ENCODE measurements at regions not wholly inside any gene's neighbourhood (a gene's known extent, or its start where the extent isn't known, plus 50 kb on each side); places are given as distances from the start of the nearest gene placed in this dataset.

- no peak for DNase-seq (ENCODE audit: low read depth)
- H3K4me3 ChIP-seq (ENCODE audit: low read depth, low read length), result no peak overlapping the region
- TF ChIP-seq, protein P1, sequence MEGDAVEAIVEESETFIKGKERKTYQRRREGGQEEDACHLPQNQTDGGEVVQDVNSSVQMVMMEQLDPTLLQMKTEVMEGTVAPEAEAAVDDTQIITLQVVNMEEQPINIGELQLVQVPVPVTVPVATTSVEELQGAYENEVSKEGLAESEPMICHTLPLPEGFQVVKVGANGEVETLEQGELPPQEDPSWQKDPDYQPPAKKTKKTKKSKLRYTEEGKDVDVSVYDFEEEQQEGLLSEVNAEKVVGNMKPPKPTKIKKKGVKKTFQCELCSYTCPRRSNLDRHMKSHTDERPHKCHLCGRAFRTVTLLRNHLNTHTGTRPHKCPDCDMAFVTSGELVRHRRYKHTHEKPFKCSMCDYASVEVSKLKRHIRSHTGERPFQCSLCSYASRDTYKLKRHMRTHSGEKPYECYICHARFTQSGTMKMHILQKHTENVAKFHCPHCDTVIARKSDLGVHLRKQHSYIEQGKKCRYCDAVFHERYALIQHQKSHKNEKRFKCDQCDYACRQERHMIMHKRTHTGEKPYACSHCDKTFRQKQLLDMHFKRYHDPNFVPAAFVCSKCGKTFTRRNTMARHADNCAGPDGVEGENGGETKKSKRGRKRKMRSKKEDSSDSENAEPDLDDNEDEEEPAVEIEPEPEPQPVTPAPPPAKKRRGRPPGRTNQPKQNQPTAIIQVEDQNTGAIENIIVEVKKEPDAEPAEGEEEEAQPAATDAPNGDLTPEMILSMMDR (IDR thresholded peaks at IDR 0.05; ENCODE audit: low read depth, low read length), result no peak
- TF ChIP-seq, protein P2, sequence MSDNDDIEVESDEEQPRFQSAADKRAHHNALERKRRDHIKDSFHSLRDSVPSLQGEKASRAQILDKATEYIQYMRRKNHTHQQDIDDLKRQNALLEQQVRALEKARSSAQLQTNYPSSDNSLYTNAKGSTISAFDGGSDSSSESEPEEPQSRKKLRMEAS (IDR thresholded peaks at IDR 0.05; ENCODE audit: low read depth, low read length), result no peak
- TF ChIP-seq MYC (IDR thresholded peaks at IDR 0.05; ENCODE audit: low read depth, low read length), result no peak
- no peak for TF ChIP-seq POLR2A (IDR thresholded peaks at IDR 0.05; ENCODE audit: extremely low read depth, insufficient read length)
These were observed 501.6 kb downstream of the MAT2B start for GRCh38 chr5:164007064-164007463.

DNA sequence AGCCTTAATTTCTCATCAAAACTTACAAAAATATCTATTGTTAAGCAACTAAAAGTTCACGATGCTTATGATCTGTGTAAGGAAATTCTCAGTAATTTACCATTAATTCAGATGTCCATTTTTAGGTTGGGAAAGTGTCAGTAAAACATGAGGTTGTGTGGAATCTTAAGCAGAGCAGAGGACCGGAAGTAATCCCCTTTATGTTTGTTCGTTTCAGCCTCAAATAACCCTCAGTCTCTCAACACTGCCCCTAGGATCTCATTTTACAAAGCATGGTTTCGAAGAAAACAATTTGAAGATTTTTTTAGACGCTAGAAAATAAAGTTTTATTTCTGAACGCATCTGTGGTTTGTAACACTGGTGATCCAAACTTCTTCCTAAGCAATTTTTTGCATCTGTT is 504.2 kb downstream of the MAT2B start:
- TF ChIP-seq POLR2A (IDR thresholded peaks at IDR 0.05; ENCODE audit: extremely low read depth, insufficient read length), result no peak
- no peak for TF ChIP-seq MYC (IDR thresholded peaks at IDR 0.05; ENCODE audit: low read depth, low read length)
- TF ChIP-seq, protein P1 (IDR thresholded peaks at IDR 0.05; ENCODE audit: low read depth, low read length), result no peak
- TF ChIP-seq, protein P2 (IDR thresholded peaks at IDR 0.05; ENCODE audit: low read depth, low read length), result no peak
- no peak overlapping the region for H3K4me3 ChIP-seq (ENCODE audit: low read depth, low read length)
- no peak for DNase-seq (ENCODE audit: low read depth)

DNA sequence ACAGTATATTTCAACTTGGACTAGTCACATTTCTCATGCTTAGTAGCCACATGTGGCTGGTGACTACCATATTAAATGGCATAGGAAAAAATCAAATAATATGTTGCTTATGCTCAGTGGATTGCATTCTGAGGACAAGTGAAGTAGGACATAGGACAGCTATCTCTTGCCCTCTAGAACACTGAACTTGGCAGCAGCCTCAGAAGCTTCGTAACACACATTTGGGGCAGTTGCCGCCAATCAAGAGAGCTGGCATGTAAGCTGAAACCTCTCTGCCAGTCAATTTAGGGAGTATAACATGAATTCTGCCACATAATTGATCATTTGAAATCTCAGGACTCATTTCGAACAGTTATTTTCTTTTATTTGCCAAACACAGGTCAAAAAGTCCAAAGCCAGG is 505.5 kb downstream of the MAT2B start:
- DNase-seq (ENCODE audit: low read depth), result no peak
- no peak for TF ChIP-seq POLR2A (IDR thresholded peaks at IDR 0.05; ENCODE audit: extremely low read depth, insufficient read length)
- TF ChIP-seq MYC (IDR thresholded peaks at IDR 0.05; ENCODE audit: low read depth, low read length), result no peak
- TF ChIP-seq, protein P1 (IDR thresholded peaks at IDR 0.05; ENCODE audit: low read depth, low read length), result no peak
- TF ChIP-seq, protein P2 (IDR thresholded peaks at IDR 0.05; ENCODE audit: low read depth, low read length), result no peak
- H3K4me3 ChIP-seq (ENCODE audit: low read depth, low read length), result no peak overlapping the region

- TF ChIP-seq, protein P2 (IDR thresholded peaks at IDR 0.05; ENCODE audit: low read depth, low read length), result no peak
- H3K4me3 ChIP-seq (ENCODE audit: low read depth, low read length), result no peak overlapping the region
- no peak for DNase-seq (ENCODE audit: low read depth)
These were observed 507.0 kb downstream of the MAT2B start for GRCh38 chr5:164012371-164012770.

- TF ChIP-seq, protein P2 (IDR thresholded peaks at IDR 0.05; ENCODE audit: low read depth, low read length), result no peak
- TF ChIP-seq, protein P1 (IDR thresholded peaks at IDR 0.05; ENCODE audit: low read depth, low read length), result peak; percentile 17
- no peak for TF ChIP-seq MYC (IDR thresholded peaks at IDR 0.05; ENCODE audit: low read depth, low read length)
- DNase-seq (ENCODE audit: low read depth), result peak; percentile 76
- no peak overlapping the region for H3K4me3 ChIP-seq (ENCODE audit: low read depth, low read length)
These were observed 507.8 kb downstream of the MAT2B start for GRCh38 chr5:164013077-164013670.

DNA sequence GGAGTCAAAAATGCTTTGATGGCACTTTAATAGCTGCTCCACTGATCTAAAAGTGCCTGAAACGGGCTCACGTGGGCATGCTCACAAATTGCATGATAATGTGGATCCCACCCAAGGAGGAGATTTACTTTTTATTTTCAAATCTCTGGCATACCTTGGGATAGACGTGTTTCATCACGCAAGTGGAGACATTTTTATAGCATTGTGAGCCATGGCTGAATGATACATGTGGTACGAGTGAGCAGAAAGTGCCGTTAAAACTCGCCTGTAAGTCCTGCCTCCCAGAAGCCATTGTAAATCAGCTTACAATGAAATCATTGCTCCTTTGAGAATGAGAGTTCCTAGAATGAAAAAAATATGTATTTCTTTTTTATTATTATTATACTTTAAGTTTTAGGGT is 514.7 kb downstream of the MAT2B start:
- no peak for DNase-seq (ENCODE audit: low read depth)
- TF ChIP-seq MYC (IDR thresholded peaks at IDR 0.05; ENCODE audit: low read depth, low read length) (no peak), POLR2A (IDR thresholded peaks at IDR 0.05; ENCODE audit: extremely low read depth, insufficient read length) (no peak)
- TF ChIP-seq, protein P1 (IDR thresholded peaks at IDR 0.05; ENCODE audit: low read depth, low read length), result no peak
- TF ChIP-seq, protein P2 (IDR thresholded peaks at IDR 0.05; ENCODE audit: low read depth, low read length), result no peak
- no peak overlapping the region for H3K4me3 ChIP-seq (ENCODE audit: low read depth, low read length)

All from NB4 (cell line).